ENCODE measurements at regions not wholly inside any gene's neighbourhood (a gene's known extent, or its start where the extent isn't known, plus 50 kb on each side); places are given as distances from the start of the nearest gene placed in this dataset.

- Histone ChIP-seq H3K4me1 (ENCODE audit: control insufficient read depth in 4 of 4, insufficient read depth in 4 of 4, low read length in 3 of 4) (peaks cover 4 to 32% (median 30%) of the 10 kb centered on the region in 4 donors), H3K27me3 (ENCODE audit: control insufficient read depth in 4 of 4, insufficient read depth in 4 of 4, low read length in 3 of 4) (no peaks in the 10 kb centered on the region), H3K9me3 (ENCODE audit: control insufficient read depth in 4 of 4, low read length in 3 of 4) (no peaks in the 10 kb centered on the region), H3K36me3 (ENCODE audit: control insufficient read depth in 4 of 4, insufficient read depth in 3 of 4, low read depth in 1 of 4, low read length in 3 of 4) (no peaks in the 10 kb centered on the region), H3K27ac (ENCODE audit: low read depth in 1 of 2, low read length in 2 of 2) (no peak overlapping the region), H3K9ac (ENCODE audit: low read depth in 1 of 2, low read length in 2 of 2) (no peak overlapping the region), H3K4me3 (ENCODE audit: low read depth in 1 of 3, low read length in 3 of 3) (no peak overlapping the region)
- 86% methylated on average over 2 of the region's 2 CpGs for WGBS
- DNase-seq (ENCODE audit: low spot score): no peak
- TF ChIP-seq REST (IDR thresholded peaks at IDR 0.05) (no peak), EGR1 (IDR thresholded peaks at IDR 0.05; ENCODE audit: low read depth in 2 of 2) (no peak), HNF4A (conservative IDR thresholded peaks at IDR 0.05) (no peak), SP1 (IDR thresholded peaks at IDR 0.05) (no peak), RXRA (IDR thresholded peaks at IDR 0.05) (no peak), CTCF (IDR thresholded peaks at IDR 0.05; ENCODE audit: low read depth, low read length, missing input control) (no peak), YY1 (IDR thresholded peaks at IDR 0.05) (no peak), JUND (IDR thresholded peaks at IDR 0.05) (no peak), TAF1 (conservative IDR thresholded peaks at IDR 0.05) (no peak), GABPA (IDR thresholded peaks at IDR 0.05 in 1 of 2, conservative IDR thresholded peaks at IDR 0.05 in 1 of 2) (no peak), RAD21 (IDR thresholded peaks at IDR 0.05) (no peak), MAX (IDR thresholded peaks at IDR 0.05) (no peak), ZBTB33 (IDR thresholded peaks at IDR 0.05) (no peak), ATF3 (IDR thresholded peaks at IDR 0.05) (no peak), NR2F2 (IDR thresholded peaks at IDR 0.05) (no peak)
These were observed 91.6 kb downstream of the FOXB1 start for GRCh38 chr15:60095711-60096110.

- no peaks in the 10 kb centered on the region for H3K27me3 ChIP-seq (ENCODE audit: control insufficient read depth in 4 of 4, insufficient read depth in 4 of 4, low read length in 3 of 4)
- no peak overlapping the region for H3K4me3 ChIP-seq (ENCODE audit: low read depth in 1 of 3, low read length in 3 of 3)
- H3K9me3 ChIP-seq (ENCODE audit: control insufficient read depth in 4 of 4, low read length in 3 of 4): no peaks in the 10 kb centered on the region
- H3K4me1 ChIP-seq (ENCODE audit: control insufficient read depth in 4 of 4, insufficient read depth in 4 of 4, low read length in 3 of 4): peaks cover 4 to 29% (median 27%) of the 10 kb centered on the region in 4 donors
- WGBS: 96% methylated on average over 4 of the region's 4 CpGs
- no peak overlapping the region for H3K9ac ChIP-seq (ENCODE audit: low read depth in 1 of 2, low read length in 2 of 2)
- no peaks in the 10 kb centered on the region for H3K36me3 ChIP-seq (ENCODE audit: control insufficient read depth in 4 of 4, insufficient read depth in 3 of 4, low read depth in 1 of 4, low read length in 3 of 4)
- DNase-seq (ENCODE audit: low spot score): no peak
- H3K27ac ChIP-seq (ENCODE audit: low read depth in 1 of 2, low read length in 2 of 2): no peak overlapping the region
- no peak for TF ChIP-seq CTCF (IDR thresholded peaks at IDR 0.05; ENCODE audit: low read depth, low read length, missing input control)
- no peak for TF ChIP-seq REST (IDR thresholded peaks at IDR 0.05)
- TF ChIP-seq ATF3 (IDR thresholded peaks at IDR 0.05): no peak
- no peak for TF ChIP-seq HNF4G (IDR thresholded peaks at IDR 0.05)
- TF ChIP-seq YY1 (IDR thresholded peaks at IDR 0.05): no peak
- TF ChIP-seq GABPA (IDR thresholded peaks at IDR 0.05 in 1 of 2, conservative IDR thresholded peaks at IDR 0.05 in 1 of 2): no peak
- no peak for TF ChIP-seq MAX (IDR thresholded peaks at IDR 0.05)
- no peak for TF ChIP-seq RXRA (IDR thresholded peaks at IDR 0.05)
- TF ChIP-seq HNF4A (conservative IDR thresholded peaks at IDR 0.05): no peak
- TF ChIP-seq EGR1 (IDR thresholded peaks at IDR 0.05; ENCODE audit: low read depth in 2 of 2): no peak
- TF ChIP-seq FOXA1 (IDR thresholded peaks at IDR 0.05): no peak
These were observed 92.0 kb downstream of the FOXB1 start for GRCh38 chr15:60096157-60096556.
